AG04450 (cell line): ENCODE measurements at regions not wholly inside any gene's neighbourhood (a gene's known extent, or its start where the extent isn't known, plus 50 kb on each side); places are given as distances from the start of the nearest gene placed in this dataset.

Source experiments
- CTCF ChIA-PET: fragments of 300-600, 350-600 bp; formaldehyde crosslinking; extraction: SDS; loops from one replicate; lab custom pipeline; 2022; ENCODE audit warnings: antibody characterized with exemption, inconsistent platforms; lab: Charles Lee
- POLR2A ChIA-PET: fragments of 350-600 bp; formaldehyde crosslinking; extraction: SDS; loops from one replicate; lab custom pipeline; 2021; ENCODE audit warnings: antibody characterized with exemption, inconsistent platforms; lab: Yijun Ruan, JAX
- DNase-seq: peaks from one replicate; pipeline ENCODE4 v3.0.0-alpha.2; 2011; ENCODE audit warnings: low read depth, low spot score
- H3K27ac ChIP-seq: one replicate; pipeline ENCODE4 v1.5.1; 2012; ENCODE audit warnings: low read depth, low read length, control low read depth
- H3K27me3 ChIP-seq: one replicate; pipeline ENCODE4 v1.6.0; 2012; ENCODE audit warnings: low read length; ENCODE audit not compliant: control insufficient read depth, insufficient read depth
- H3K4me3 ChIP-seq: 2 replicates; pipeline ENCODE4 v1.5.1; 2011; ENCODE audit warnings: mild to moderate bottlenecking, low read depth, low read length, control low read depth
- H3K9me3 ChIP-seq: 2 replicates; pipeline ENCODE4 v1.5.1; 2012; ENCODE audit warnings: low read length; ENCODE audit not compliant: control insufficient read depth, insufficient read depth
- TF ChIP-seq, protein P1 (sequence below): IDR thresholded peaks from 2 replicates; pipeline ENCODE4 v1.5.1; 2011; ENCODE audit warnings: low read depth, low read length, control low read depth, inconsistent platforms

- Histone ChIP-seq H3K9me3 (no peaks in the 10 kb centered on the region), H3K4me3 (no peak overlapping the region), H3K27ac (no peak overlapping the region), H3K27me3 (peaks cover 2% of the 10 kb centered on the region)
- ChIA-PET CTCF (interaction anchor here (0.6 to 1.6 kb wide), 6 partner anchors 10 to 172 kb away, joined by 3 to 4 read pairs (median 3); no protein-coding TSS in a partner anchor), POLR2A (no interaction called here)
- TF ChIP-seq, protein P1, sequence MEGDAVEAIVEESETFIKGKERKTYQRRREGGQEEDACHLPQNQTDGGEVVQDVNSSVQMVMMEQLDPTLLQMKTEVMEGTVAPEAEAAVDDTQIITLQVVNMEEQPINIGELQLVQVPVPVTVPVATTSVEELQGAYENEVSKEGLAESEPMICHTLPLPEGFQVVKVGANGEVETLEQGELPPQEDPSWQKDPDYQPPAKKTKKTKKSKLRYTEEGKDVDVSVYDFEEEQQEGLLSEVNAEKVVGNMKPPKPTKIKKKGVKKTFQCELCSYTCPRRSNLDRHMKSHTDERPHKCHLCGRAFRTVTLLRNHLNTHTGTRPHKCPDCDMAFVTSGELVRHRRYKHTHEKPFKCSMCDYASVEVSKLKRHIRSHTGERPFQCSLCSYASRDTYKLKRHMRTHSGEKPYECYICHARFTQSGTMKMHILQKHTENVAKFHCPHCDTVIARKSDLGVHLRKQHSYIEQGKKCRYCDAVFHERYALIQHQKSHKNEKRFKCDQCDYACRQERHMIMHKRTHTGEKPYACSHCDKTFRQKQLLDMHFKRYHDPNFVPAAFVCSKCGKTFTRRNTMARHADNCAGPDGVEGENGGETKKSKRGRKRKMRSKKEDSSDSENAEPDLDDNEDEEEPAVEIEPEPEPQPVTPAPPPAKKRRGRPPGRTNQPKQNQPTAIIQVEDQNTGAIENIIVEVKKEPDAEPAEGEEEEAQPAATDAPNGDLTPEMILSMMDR: peak; percentile 38
- DNase-seq: no peak
These were observed 96.6 kb downstream of the SPTSSA start for GRCh38 chr14:34365309-34365915.

GRCh38 chr14:34364201-34364600 lies 97.8 kb downstream of the SPTSSA start:
- ChIA-PET POLR2A (no interaction called here), CTCF (interaction anchor here (0.6 to 1.6 kb wide), 2 partner anchors 41 to 72 kb away, joined by 3 to 4 read pairs; no protein-coding TSS in a partner anchor)
- no peak overlapping the region for H3K27ac ChIP-seq
- no peak overlapping the region for H3K4me3 ChIP-seq
- no peaks in the 10 kb centered on the region for H3K9me3 ChIP-seq
- H3K27me3 ChIP-seq: no peaks in the 10 kb centered on the region
- TF ChIP-seq, protein P1: no peak
- DNase-seq: no peak

DNA sequence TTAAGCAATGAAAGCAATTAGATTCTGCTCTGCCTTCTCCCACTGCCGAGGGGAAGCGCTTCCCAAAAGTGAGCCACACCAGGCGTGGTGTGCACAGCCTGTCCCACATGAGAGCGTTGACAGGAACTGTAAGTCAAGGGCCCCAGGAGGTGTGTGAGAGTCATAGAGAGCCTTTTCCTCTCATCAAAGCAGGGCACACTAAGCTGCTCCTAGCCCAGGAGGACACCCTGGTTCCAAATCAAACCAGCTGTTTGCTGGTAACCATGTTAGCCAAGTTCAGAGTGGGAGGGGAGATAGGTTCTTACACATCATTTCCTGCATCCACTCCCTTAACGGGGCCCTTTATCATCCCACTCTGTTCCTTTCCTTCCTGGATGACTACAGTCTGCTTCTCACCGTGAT lies 98.3 kb downstream of the SPTSSA start:
- POLR2A ChIA-PET: no interaction called here
- DNase-seq: no peak

GRCh38 chr14:34362641-34363251 lies 99.3 kb downstream of the SPTSSA start:
- ChIA-PET POLR2A (no interaction called here), CTCF (no interaction called here)
- H3K27ac ChIP-seq: no peak overlapping the region
- H3K9me3 ChIP-seq: no peaks in the 10 kb centered on the region
- H3K4me3 ChIP-seq: no peak overlapping the region
- no peak for DNase-seq
- TF ChIP-seq, protein P1: no peak
- no peaks in the 10 kb centered on the region for H3K27me3 ChIP-seq

More for the DNA sequence above, 98.3 kb downstream of the SPTSSA start:
- Histone ChIP-seq H3K4me3 (no peak overlapping the region), H3K27me3 (no peaks in the 10 kb centered on the region), H3K27ac (no peak overlapping the region), H3K9me3 (no peaks in the 10 kb centered on the region)
- CTCF ChIA-PET: no interaction called here
- TF ChIP-seq, protein P1: no peak

DNA sequence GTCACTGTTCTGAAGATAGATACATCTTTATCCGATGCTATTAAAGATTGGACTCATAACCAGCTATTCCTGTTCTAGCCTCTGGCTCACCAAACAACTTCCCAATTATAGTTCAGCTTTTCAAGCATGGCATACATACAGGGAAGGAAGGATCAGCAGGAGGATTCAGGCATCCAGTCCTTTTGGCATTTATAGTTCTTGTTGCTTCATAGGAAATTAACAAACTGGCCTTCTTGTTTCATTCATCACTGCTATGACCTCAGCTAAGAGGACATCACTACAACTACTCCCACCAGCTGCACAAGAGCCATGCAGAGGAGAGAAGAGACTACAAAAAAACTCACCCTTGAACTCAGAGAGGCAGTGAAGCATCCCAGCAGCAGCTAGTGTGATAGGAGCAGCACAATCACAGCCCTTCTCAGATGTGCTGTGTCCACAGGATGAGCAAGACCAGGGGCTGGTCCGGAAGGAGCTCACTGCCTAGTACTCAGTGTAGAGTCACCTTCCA lies 100.5 kb downstream of the SPTSSA start:
- no peak for DNase-seq
- POLR2A ChIA-PET: interaction anchor here (0.6 kb wide), 1 partner anchor 655 kb away, joined by 6 read pairs; no protein-coding TSS in a partner anchor
- CTCF ChIA-PET: interaction anchor here (1.6 kb wide), 1 partner anchor 38 kb away, joined by 7 read pairs; no protein-coding TSS in a partner anchor
- Histone ChIP-seq H3K27ac (no peak overlapping the region), H3K4me3 (no peak overlapping the region), H3K9me3 (no peaks in the 10 kb centered on the region), H3K27me3 (no peaks in the 10 kb centered on the region)
- TF ChIP-seq, protein P1: no peak
